HEK293 (cell line): ENCODE measurements at regions not wholly inside any gene's neighbourhood (a gene's known extent, or its start where the extent isn't known, plus 50 kb on each side); places are given as distances from the start of the nearest gene placed in this dataset.

Experiments used
- CTCF ChIA-PET: fragments of 350-600 bp; formaldehyde crosslinking; extraction: SDS; loops from one replicate; lab custom pipeline; 2021; ENCODE audit warnings: antibody characterized with exemption; lab: Yijun Ruan, JAX
- POLR2A ChIA-PET: fragments of 300-600 bp; formaldehyde crosslinking; extraction: SDS; loops from one replicate; lab custom pipeline; 2020; ENCODE audit warnings: antibody characterized with exemption, inconsistent platforms; lab: Yijun Ruan, JAX
- H3K27ac ChIP-seq: fragments of 200-500 bp; sonication (Bioruptor generic); 2 replicates; pipeline ENCODE4 v1.5.1; 2014; ENCODE audit warnings: low read depth, low read length, control low read depth, inconsistent platforms; ENCODE audit errors: extremely low read depth
- H3K36me3 ChIP-seq, 2 experiments: fragments of 200-500 bp in 1 of 2; sonication (Bioruptor generic) in 1 of 2; 1 replicate in 1 of 2; 2 replicates in 1 of 2; pipeline ENCODE4 v1.5.1; 2014 to 2017; ENCODE audit warnings: inconsistent platforms in 2 of 2, low read length in 2 of 2; ENCODE audit not compliant: control insufficient read depth in 2 of 2, insufficient read depth in 1 of 2
- H3K4me1 ChIP-seq: fragments of 200-500 bp; sonication (Bioruptor generic); 2 replicates; pipeline ENCODE4 v1.5.1; 2014; ENCODE audit warnings: mild to moderate bottlenecking, low read length, inconsistent platforms; ENCODE audit not compliant: control insufficient read depth, insufficient read depth
- H3K4me3 ChIP-seq: 2 replicates; pipeline ENCODE4 v1.5.1; 2011; ENCODE audit warnings: low read depth, mild to moderate bottlenecking, control low read depth, low read length, moderate library complexity
- H3K9me3 ChIP-seq: fragments of 200-500 bp; sonication (Bioruptor generic); 2 replicates; pipeline ENCODE4 v1.5.1; 2014; ENCODE audit warnings: low read depth, low read length, inconsistent platforms; ENCODE audit not compliant: control insufficient read depth, insufficient read depth
- FEZF1 ChIP-seq: fragments of 450-650 bp; formaldehyde crosslinking; IDR thresholded peaks from 2 replicates; pipeline ENCODE4 v1.5.1; 2016; ENCODE audit warnings: missing biosample characterization, missing genetic modification characterization
- RBAK ChIP-seq: fragments of 450-650 bp; formaldehyde crosslinking; IDR thresholded peaks from 2 replicates; pipeline ENCODE4 v1.5.1; 2016; ENCODE audit warnings: missing biosample characterization, missing genetic modification characterization
- REPIN1 ChIP-seq: fragments of 450-650 bp; formaldehyde crosslinking; IDR thresholded peaks from 2 replicates; pipeline ENCODE4 v1.5.1; 2017; ENCODE audit warnings: missing biosample characterization, missing genetic modification characterization, low read depth
- WT1 ChIP-seq: fragments of 450-650 bp; formaldehyde crosslinking; IDR thresholded peaks from 2 replicates; pipeline ENCODE4 v1.5.1; 2016; ENCODE audit warnings: missing biosample characterization, missing genetic modification characterization
- ZBTB17 ChIP-seq: fragments of 450-650 bp; formaldehyde crosslinking; IDR thresholded peaks from 2 replicates; pipeline ENCODE4 v1.5.1; 2016; ENCODE audit warnings: missing biosample characterization, missing genetic modification characterization
- ZEB2 ChIP-seq: fragments of 450-650 bp; formaldehyde crosslinking; IDR thresholded peaks from 2 replicates; pipeline ENCODE4 v1.5.1; 2016; ENCODE audit warnings: missing biosample characterization, missing genetic modification characterization
- ZNF175 ChIP-seq: fragments of 450-650 bp; formaldehyde crosslinking; IDR thresholded peaks from 2 replicates; pipeline ENCODE4 v1.5.1; 2016; ENCODE audit warnings: missing biosample characterization, missing genetic modification characterization
- ZNF184 ChIP-seq: fragments of 450-650 bp; IDR thresholded peaks from 2 replicates; pipeline ENCODE4 v1.5.1; 2018; ENCODE audit warnings: missing biosample characterization, mild to moderate bottlenecking, missing genetic modification characterization
- ZNF23 ChIP-seq: fragments of 450-650 bp; formaldehyde crosslinking; IDR thresholded peaks from 2 replicates; pipeline ENCODE4 v1.5.1; 2016; ENCODE audit warnings: missing biosample characterization, missing genetic modification characterization, borderline replicate concordance
- ZNF24 ChIP-seq: fragments of 450-650 bp; formaldehyde crosslinking; IDR thresholded peaks from 2 replicates; pipeline ENCODE4 v1.5.1; 2016; ENCODE audit warnings: missing biosample characterization, missing genetic modification characterization
- ZNF324 ChIP-seq: fragments of 450-650 bp; formaldehyde crosslinking; IDR thresholded peaks from 2 replicates; pipeline ENCODE4 v1.5.1; 2016; ENCODE audit warnings: missing biosample characterization, missing genetic modification characterization
- ZNF433 ChIP-seq: fragments of 450-650 bp; formaldehyde crosslinking; IDR thresholded peaks from 2 replicates; pipeline ENCODE4 v1.5.1; 2016; ENCODE audit warnings: missing biosample characterization, missing genetic modification characterization, low read depth
- ZNF501 ChIP-seq: fragments of 450-650 bp; formaldehyde crosslinking; IDR thresholded peaks from 2 replicates; pipeline ENCODE4 v1.5.1; 2016; ENCODE audit warnings: missing biosample characterization, missing genetic modification characterization
- ZNF529 ChIP-seq: fragments of 450-650 bp; formaldehyde crosslinking; IDR thresholded peaks from 2 replicates; pipeline ENCODE4 v1.5.1; 2017; ENCODE audit warnings: missing genetic modification characterization, missing biosample characterization; ENCODE audit not compliant: insufficient replicate concordance
- ZNF555 ChIP-seq: fragments of 450-650 bp; formaldehyde crosslinking; conservative IDR thresholded peaks from 2 replicates; pipeline ENCODE4 v1.5.1; 2017; ENCODE audit warnings: missing biosample characterization, mild to moderate bottlenecking, missing genetic modification characterization, inconsistent platforms
- ZNF626 ChIP-seq: fragments of 450-650 bp; sonication (Bioruptor Pico); formaldehyde crosslinking; IDR thresholded peaks from 2 replicates; pipeline ENCODE4 v1.5.1; 2018; ENCODE audit warnings: missing biosample characterization, missing genetic modification characterization, inconsistent platforms
- ZNF629 ChIP-seq: fragments of 450-650 bp; formaldehyde crosslinking; IDR thresholded peaks from 2 replicates; pipeline ENCODE4 v1.5.1; 2017; ENCODE audit warnings: missing biosample characterization, missing genetic modification characterization
- ZNF701 ChIP-seq: fragments of 450-650 bp; formaldehyde crosslinking; IDR thresholded peaks from 2 replicates; pipeline ENCODE4 v1.5.1; 2016; ENCODE audit warnings: missing biosample characterization, missing genetic modification characterization
- ZNF747 ChIP-seq: fragments of 450-650 bp; formaldehyde crosslinking; IDR thresholded peaks from 2 replicates; pipeline ENCODE4 v1.5.1; 2016; ENCODE audit warnings: missing biosample characterization, missing genetic modification characterization
- ZNF830 ChIP-seq: fragments of 450-650 bp; IDR thresholded peaks from 2 replicates; pipeline ENCODE4 v1.5.0; 2018; ENCODE audit warnings: missing biosample characterization, missing genetic modification characterization, low read depth, mild to moderate bottlenecking, moderate library complexity
- TF ChIP-seq, protein P1 (sequence below): fragments of 450-650 bp; formaldehyde crosslinking; IDR thresholded peaks from 2 replicates; pipeline ENCODE4 v1.5.1; 2017; ENCODE audit warnings: missing biosample characterization, mild to moderate bottlenecking, missing genetic modification characterization, moderate library complexity
- TF ChIP-seq, protein P2 (sequence below): fragments of 450-650 bp; formaldehyde crosslinking; IDR thresholded peaks from 2 replicates; pipeline ENCODE4 v1.5.1; 2016; ENCODE audit warnings: missing biosample characterization, missing genetic modification characterization
- TF ChIP-seq, protein P3 (sequence below): fragments of 450-650 bp; formaldehyde crosslinking; IDR thresholded peaks from 2 replicates; pipeline ENCODE4 v1.5.1; 2016; ENCODE audit warnings: missing biosample characterization, missing genetic modification characterization
- TF ChIP-seq, protein P4 (sequence below): fragments of 450-650 bp; IDR thresholded peaks from 2 replicates; pipeline ENCODE4 v1.5.1; 2018; ENCODE audit warnings: missing biosample characterization, missing genetic modification characterization

DNA sequence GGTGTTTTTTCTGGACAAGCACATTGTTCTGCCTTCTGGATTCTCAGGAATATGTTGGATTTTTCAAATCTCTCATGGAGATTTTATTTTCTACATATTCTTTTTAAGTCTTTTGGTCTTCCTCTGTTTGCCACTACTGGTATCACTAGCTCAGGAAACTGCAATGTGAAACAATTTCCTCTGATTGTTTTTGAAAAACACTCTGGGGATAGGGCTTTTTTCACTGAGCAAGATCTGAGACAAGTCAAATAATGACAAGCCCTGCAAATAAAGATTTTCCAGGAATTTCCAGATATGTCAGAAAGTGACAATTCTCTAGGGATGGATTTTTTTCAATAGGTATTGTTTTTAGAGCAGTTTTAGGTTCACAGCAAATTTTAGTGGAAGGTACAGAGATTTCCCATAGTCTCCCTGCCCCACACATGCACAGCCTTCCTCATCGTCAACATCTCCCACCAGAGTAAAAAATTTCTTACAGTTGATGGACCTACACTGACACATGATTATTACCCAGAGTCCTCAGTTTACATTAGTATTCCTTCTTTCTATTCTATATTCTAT is 86.9 kb upstream of the TMEM161B start:
- H3K9me3 ChIP-seq: no peaks in the 10 kb centered on the region
- POLR2A ChIA-PET: no interaction called here
- H3K4me3 ChIP-seq: no peak overlapping the region
- no peak overlapping the region for H3K27ac ChIP-seq
- no peaks in the 10 kb centered on the region for H3K36me3 ChIP-seq
- TF ChIP-seq, protein P1, sequence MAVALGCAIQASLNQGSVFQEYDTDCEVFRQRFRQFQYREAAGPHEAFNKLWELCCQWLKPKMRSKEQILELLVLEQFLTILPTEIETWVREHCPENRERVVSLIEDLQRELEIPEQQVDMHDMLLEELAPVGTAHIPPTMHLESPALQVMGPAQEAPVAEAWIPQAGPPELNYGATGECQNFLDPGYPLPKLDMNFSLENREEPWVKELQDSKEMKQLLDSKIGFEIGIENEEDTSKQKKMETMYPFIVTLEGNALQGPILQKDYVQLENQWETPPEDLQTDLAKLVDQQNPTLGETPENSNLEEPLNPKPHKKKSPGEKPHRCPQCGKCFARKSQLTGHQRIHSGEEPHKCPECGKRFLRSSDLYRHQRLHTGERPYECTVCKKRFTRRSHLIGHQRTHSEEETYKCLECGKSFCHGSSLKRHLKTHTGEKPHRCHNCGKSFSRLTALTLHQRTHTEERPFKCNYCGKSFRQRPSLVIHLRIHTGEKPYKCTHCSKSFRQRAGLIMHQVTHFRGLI (tag by site-specific recombination): no peak
- TF ChIP-seq ZNF529 (tag by site-specific recombination) (no peak), ZNF701 (tag by site-specific recombination) (no peak), ZNF24 (tag by site-specific recombination) (no peak)
- CTCF ChIA-PET: no interaction called here
- H3K4me1 ChIP-seq: no peaks in the 10 kb centered on the region

DNA sequence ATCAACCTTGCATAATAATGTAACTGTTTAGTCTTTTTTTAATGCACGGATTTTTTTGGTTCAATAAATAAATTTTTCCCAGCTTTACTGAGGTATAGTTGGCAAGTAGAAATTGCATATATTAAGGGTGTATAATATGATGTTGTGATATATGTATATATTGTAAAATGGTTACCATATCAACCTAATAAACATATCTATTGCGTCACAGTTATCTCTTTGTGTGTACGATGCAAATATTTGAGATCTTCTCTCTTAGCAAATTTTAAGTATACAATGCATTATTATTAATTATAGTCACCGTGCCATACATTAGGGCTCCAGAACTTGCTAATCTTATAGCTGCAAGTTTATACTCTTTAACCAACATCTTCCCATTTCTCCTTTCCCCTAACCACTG is 57.2 kb upstream of the TMEM161B start:
- H3K4me1 ChIP-seq: no peaks in the 10 kb centered on the region
- CTCF ChIA-PET: no interaction called here
- H3K36me3 ChIP-seq: no peaks in the 10 kb centered on the region
- POLR2A ChIA-PET: no interaction called here
- no peak for TF ChIP-seq ZBTB17 (tag by site-specific recombination)
- TF ChIP-seq ZNF830: no peak
- TF ChIP-seq ZNF433 (tag by site-specific recombination): no peak
- no peak for TF ChIP-seq ZNF501 (tag by site-specific recombination)
- no peak for TF ChIP-seq ZNF629
- no peak for TF ChIP-seq ZNF23
- no peak for TF ChIP-seq ZNF184 (tag by site-specific recombination)
- TF ChIP-seq ZNF555 (tag by site-specific recombination): no peak
- no peak for TF ChIP-seq ZNF747
- no peak for TF ChIP-seq REPIN1 (tag by site-specific recombination)
- TF ChIP-seq ZEB2: no peak
- no peaks in the 10 kb centered on the region for H3K9me3 ChIP-seq
- H3K27ac ChIP-seq: no peak overlapping the region
- H3K4me3 ChIP-seq: no peak overlapping the region

DNA sequence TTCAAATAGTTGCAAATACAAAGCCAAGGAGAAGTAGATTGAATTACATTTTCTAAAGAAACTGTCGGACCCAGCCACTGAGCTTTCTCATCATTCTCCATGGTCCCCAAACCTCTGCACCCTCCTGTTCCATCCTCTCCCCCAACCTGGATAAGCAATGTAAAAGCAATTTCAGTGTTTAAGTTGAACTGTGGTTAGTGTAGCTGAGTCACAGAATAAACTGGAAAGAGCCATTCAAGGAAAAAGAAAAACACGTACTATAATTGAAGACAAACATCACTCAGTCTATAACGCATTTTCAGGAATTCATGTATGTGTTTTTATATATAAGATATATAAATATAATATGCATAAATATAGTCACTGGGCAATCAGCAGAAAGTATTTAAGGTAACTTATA is 54.1 kb upstream of the TMEM161B start:
- CTCF ChIA-PET: interaction anchor here (0.6 kb wide), 1 partner anchor 932 kb away, joined by 3 read pairs; no protein-coding TSS in a partner anchor
- Histone ChIP-seq H3K4me3 (no peak overlapping the region), H3K27ac (no peak overlapping the region), H3K9me3 (no peaks in the 10 kb centered on the region), H3K4me1 (no peaks in the 10 kb centered on the region), H3K36me3 (no peaks in the 10 kb centered on the region)
- POLR2A ChIA-PET: no interaction called here
- TF ChIP-seq, protein P2, sequence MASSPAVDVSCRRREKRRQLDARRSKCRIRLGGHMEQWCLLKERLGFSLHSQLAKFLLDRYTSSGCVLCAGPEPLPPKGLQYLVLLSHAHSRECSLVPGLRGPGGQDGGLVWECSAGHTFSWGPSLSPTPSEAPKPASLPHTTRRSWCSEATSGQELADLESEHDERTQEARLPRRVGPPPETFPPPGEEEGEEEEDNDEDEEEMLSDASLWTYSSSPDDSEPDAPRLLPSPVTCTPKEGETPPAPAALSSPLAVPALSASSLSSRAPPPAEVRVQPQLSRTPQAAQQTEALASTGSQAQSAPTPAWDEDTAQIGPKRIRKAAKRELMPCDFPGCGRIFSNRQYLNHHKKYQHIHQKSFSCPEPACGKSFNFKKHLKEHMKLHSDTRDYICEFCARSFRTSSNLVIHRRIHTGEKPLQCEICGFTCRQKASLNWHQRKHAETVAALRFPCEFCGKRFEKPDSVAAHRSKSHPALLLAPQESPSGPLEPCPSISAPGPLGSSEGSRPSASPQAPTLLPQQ (tag by site-specific recombination): no peak
- TF ChIP-seq, protein P3, sequence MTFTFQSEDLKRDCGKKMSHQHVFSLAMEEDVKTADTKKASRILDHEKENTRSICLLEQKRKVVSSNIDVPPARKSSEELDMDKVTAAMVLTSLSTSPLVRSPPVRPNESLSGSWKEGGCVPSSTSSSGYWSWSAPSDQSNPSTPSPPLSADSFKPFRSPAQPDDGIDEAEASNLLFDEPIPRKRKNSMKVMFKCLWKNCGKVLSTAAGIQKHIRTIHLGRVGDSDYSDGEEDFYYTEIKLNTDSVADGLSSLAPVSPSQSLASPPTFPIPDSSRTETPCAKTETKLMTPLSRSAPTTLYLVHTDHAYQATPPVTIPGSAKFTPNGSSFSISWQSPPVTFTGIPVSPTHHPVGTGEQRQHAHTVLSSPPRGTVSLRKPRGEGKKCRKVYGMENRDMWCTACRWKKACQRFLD (tag by site-specific recombination): no peak
- no peak for TF ChIP-seq ZNF324 (tag by site-specific recombination)
- TF ChIP-seq WT1 (tag by site-specific recombination): no peak
- no peak for TF ChIP-seq RBAK (tag by site-specific recombination)
- TF ChIP-seq ZNF555 (tag by site-specific recombination): no peak
- no peak for TF ChIP-seq FEZF1 (tag by site-specific recombination)
- no peak for TF ChIP-seq ZNF626 (tag by site-specific recombination)
- TF ChIP-seq, protein P4, sequence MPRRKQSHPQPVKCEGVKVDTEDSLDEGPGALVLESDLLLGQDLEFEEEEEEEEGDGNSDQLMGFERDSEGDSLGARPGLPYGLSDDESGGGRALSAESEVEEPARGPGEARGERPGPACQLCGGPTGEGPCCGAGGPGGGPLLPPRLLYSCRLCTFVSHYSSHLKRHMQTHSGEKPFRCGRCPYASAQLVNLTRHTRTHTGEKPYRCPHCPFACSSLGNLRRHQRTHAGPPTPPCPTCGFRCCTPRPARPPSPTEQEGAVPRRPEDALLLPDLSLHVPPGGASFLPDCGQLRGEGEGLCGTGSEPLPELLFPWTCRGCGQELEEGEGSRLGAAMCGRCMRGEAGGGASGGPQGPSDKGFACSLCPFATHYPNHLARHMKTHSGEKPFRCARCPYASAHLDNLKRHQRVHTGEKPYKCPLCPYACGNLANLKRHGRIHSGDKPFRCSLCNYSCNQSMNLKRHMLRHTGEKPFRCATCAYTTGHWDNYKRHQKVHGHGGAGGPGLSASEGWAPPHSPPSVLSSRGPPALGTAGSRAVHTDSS (tag by site-specific recombination): no peak
- TF ChIP-seq ZNF175 (tag by site-specific recombination): no peak
